ENCODE measurements at regions not wholly inside any gene's neighbourhood (a gene's known extent, or its start where the extent isn't known, plus 50 kb on each side); places are given as distances from the start of the nearest gene placed in this dataset. TPM values are rescaled to one million over a fixed set of nuclear protein-coding genes. Genes with fewer than 3 reads are reported as not detected.

DNA sequence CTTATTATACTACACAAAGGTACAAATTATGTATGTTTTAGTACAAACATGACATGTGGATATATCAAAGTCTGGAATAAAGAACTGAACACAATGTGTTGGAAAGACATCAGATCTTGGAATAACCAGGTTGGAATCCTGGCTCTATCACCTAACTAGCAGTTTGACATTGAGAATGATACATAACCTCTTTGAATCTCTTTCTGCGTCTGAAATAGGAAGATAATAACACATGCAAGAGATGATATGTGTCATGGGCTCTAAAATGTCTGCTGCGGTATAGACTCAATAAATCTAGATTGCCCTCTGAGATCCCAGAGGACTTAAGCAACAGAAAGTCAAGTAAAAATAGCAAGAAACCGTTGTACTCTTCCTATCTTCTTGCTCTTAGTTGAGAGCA lies 66.8 kb upstream of the CCN2 start:
- DNase-seq (ENCODE audit: low spot score): no peak
- intact Hi-C loops (cut with DNase I): no loop called here

GRCh38 chr6:132016396-132016795 lies 65.2 kb upstream of the CCN2 start:
- DNase-seq (ENCODE audit: low spot score): no peak
- intact Hi-C loops (cut with DNase I): no loop called here

DNA sequence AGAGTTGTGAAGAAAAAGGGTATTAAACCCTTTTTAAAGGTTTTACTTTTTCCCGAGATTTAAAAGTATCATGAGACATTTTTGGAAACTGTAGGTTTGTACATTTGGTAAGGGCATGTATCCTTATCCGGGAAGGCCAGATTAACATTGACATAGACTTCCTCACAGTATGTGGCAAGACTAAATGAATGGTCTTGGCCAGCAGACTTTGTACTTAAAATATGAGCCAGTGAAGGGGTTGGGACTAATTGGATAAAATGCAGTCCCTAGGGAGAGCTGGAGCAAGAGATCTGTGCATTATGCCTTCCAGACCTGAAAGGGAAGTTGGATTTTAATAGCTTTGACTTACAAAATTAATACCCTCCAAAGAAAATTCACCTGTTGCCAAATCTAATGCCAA lies 60.4 kb upstream of the CCN2 start:
- intact Hi-C loops (cut with DNase I): no loop called here

GRCh38 chr6:132009175-132009574 lies 58.0 kb upstream of the CCN2 start:
- DNase-seq (ENCODE audit: low spot score): no peak
- intact Hi-C loops (cut with DNase I): no loop called here

More for the DNA sequence above, 60.4 kb upstream of the CCN2 start:
- DNase-seq (ENCODE audit: low spot score): no peak

DNA sequence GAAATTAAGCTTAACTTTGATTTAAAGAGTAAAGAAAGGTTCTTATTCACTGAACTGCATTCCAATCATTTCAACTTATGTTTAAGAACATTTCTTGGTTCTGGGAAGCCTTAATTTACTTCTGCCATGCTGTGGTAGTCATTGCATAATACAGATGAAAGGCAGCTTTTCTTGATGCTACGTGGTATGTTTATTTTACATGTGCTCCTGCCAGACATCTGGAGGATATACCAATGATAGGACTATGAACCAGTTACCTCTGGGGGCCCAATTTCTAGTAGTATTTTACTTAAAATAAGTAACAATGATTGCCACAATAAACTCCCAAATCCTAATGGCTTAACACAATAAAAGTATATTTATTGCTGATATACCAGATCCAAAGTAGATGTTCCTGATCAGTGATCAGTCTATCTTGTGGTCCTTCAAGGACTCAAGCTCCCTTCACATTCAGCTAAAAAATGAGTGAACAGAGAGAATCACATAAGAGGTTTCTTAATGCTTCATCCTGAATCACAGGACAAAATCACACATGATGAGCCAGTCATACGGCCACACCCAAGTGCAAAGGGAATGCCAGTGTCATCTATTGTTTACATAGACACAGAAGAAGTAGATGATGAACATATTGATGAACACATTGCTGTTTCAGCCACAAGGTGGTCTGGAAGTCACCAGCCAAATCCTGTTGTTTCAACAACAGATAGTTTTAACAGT lies 56.5 kb upstream of the CCN2 start:
- DNase-seq (ENCODE audit: low spot score): no peak
- intact Hi-C loops (cut with DNase I): no loop called here

DNA sequence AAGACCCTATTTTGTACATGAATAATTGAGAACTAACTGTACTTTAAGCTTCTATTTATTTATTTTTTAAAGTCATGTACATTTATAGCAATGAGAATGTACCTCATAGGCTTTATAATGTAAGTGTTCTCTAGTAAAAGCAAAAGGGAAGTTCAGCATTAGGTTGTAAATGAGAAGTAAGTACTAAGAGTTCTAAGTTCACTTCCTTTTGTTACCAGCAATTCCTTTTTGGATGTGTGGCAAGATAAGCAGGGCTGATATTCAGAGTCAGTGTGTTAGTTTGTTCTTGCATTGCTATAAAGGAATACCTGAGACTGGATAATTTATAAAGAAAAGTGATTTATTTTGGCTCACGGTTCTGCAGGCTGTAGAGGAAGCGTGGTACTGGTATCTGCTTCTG lies 54.0 kb upstream of the CCN2 start:
- no peak for DNase-seq (ENCODE audit: low spot score)
- intact Hi-C loops (cut with DNase I): no loop called here

DNA sequence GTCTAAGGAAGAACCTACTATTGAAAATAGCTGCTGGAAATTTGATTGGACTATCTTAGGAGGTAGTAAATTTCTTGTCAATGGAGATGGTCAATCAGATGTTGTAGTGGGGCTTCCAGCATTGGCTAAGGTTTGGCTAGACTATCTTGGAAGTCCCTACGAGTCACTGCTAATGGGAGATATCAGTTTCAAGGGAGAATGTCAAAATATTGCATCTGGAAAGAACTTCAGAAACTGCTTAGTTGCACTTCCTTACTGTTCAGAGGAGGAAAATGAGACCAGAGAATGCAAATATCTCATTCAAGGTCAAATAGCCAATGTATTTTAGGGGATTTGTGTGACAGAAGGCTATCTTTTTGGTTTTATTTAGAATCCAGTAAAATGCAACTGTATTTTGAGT lies 53.5 kb upstream of the CCN2 start:
- intact Hi-C loops (cut with DNase I): no loop called here
- no peak for DNase-seq (ENCODE audit: low spot score)

DNA sequence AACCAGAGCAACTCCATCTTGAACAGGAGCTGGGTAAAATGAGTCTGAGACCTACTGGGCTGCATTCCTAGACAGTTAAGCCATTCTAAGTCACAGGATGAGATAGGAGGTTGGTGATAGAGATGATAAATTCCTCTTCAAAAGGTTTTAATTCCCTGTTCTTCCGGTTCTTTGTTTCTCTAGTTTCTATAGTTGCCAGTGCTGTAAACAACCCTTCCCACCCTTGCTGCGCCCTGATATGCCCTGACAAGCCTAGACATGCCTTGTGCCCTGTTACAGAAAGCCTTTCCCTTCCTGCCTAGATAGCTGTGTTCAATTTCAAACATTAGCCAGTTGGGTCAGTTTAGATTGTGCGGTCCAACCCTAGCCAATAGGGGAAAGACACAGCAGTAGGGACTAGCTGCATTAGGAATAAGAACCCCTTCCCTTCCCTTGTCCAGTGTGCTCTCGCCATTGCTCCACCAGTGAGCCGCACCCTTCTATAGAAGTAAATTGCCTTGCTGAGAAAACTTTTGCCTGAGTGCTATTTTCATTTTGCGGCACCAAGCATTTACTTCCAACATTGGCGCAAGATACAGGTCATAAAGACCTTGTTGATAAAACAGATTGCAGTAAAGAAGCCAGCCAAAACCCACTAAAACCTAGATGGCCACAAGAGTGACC lies 52.5 kb upstream of the CCN2 start:
- no peak for DNase-seq (ENCODE audit: low spot score)
- intact Hi-C loops (cut with DNase I): no loop called here

Small RNAs in the stretch of these regions (microRNA-seq; reads per million reads assigned to microRNA genes)
- gene MIR548AJ1: not detected

Measured in cardiac septum (tissue), 1 donor.